Neural cell (in vitro differentiated cells): ENCODE measurements at regions not wholly inside any gene's neighbourhood (a gene's known extent, or its start where the extent isn't known, plus 50 kb on each side); places are given as distances from the start of the nearest gene placed in this dataset.

Source experiments
- EP300 ChIP-seq: fragments of 450-650 bp; conservative IDR thresholded peaks from 2 replicates; pipeline ENCODE4 v1.6.1; 2014; ENCODE audit warnings: antibody characterized with exemption, mild to moderate bottlenecking, moderate library complexity; ENCODE audit not compliant: poor library complexity, severe bottlenecking
- EZH2 ChIP-seq: fragments of 200-600, 300-800 bp; shearing (Covaris generic), sonication (generic); IDR thresholded peaks from 2 replicates; pipeline ENCODE4 v1.6.1; 2014; ENCODE audit warnings: antibody characterized with exemption, low read length, borderline replicate concordance, mild to moderate bottlenecking; ENCODE audit not compliant: insufficient read depth, poor library complexity, severe bottlenecking
- MXI1 ChIP-seq: fragments of 450-650 bp; conservative IDR thresholded peaks from 2 replicates; pipeline ENCODE4 v1.6.1; 2014; ENCODE audit warnings: antibody characterized with exemption, mild to moderate bottlenecking; ENCODE audit not compliant: poor library complexity, severe bottlenecking
- POLR2AphosphoS5 ChIP-seq: IDR thresholded peaks from 2 replicates; pipeline ENCODE4 v1.6.1; 2012
- REST ChIP-seq: IDR thresholded peaks from 2 replicates; pipeline ENCODE4 v1.6.1; 2012; ENCODE audit warnings: borderline replicate concordance
- TAF1 ChIP-seq: IDR thresholded peaks from 2 replicates; pipeline ENCODE4 v1.6.1; 2012; ENCODE audit warnings: low read depth
- TF ChIP-seq, protein P1 (sequence below): fragments of 450-650 bp; IDR thresholded peaks from 2 replicates; pipeline ENCODE4 v1.5.1; 2014; ENCODE audit warnings: antibody characterized with exemption, mild to moderate bottlenecking, moderate library complexity; ENCODE audit not compliant: poor library complexity, severe bottlenecking

DNA sequence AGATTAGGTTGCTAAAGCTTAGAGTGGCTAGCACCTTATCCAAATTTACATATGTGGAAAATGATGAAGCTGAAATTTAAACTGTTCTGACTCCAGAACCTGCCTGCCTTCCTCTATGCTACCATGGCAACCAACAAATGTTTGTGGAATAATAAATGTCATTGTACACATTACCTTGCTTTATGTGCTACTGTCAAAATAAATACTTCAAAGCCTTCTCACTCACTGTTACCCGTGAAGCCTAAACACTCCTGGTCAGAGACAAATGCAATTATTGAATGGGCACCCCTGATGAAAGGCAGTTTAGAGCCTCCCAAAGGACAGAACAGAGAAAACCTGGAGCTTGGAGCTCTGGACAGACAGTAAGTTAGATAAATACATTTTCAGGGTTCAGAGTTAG is 158.6 kb downstream of the FAM114A2 start:
- TF ChIP-seq, protein P1, sequence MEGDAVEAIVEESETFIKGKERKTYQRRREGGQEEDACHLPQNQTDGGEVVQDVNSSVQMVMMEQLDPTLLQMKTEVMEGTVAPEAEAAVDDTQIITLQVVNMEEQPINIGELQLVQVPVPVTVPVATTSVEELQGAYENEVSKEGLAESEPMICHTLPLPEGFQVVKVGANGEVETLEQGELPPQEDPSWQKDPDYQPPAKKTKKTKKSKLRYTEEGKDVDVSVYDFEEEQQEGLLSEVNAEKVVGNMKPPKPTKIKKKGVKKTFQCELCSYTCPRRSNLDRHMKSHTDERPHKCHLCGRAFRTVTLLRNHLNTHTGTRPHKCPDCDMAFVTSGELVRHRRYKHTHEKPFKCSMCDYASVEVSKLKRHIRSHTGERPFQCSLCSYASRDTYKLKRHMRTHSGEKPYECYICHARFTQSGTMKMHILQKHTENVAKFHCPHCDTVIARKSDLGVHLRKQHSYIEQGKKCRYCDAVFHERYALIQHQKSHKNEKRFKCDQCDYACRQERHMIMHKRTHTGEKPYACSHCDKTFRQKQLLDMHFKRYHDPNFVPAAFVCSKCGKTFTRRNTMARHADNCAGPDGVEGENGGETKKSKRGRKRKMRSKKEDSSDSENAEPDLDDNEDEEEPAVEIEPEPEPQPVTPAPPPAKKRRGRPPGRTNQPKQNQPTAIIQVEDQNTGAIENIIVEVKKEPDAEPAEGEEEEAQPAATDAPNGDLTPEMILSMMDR: no peak
- TF ChIP-seq EZH2 (no peak), POLR2AphosphoS5 (peak; percentile 79), REST (no peak), EP300 (peak; percentile 77), MXI1 (no peak), TAF1 (no peak)
